ENCODE measurements at regions not wholly inside any gene's neighbourhood (a gene's known extent, or its start where the extent isn't known, plus 50 kb on each side); places are given as distances from the start of the nearest gene placed in this dataset.

DNA sequence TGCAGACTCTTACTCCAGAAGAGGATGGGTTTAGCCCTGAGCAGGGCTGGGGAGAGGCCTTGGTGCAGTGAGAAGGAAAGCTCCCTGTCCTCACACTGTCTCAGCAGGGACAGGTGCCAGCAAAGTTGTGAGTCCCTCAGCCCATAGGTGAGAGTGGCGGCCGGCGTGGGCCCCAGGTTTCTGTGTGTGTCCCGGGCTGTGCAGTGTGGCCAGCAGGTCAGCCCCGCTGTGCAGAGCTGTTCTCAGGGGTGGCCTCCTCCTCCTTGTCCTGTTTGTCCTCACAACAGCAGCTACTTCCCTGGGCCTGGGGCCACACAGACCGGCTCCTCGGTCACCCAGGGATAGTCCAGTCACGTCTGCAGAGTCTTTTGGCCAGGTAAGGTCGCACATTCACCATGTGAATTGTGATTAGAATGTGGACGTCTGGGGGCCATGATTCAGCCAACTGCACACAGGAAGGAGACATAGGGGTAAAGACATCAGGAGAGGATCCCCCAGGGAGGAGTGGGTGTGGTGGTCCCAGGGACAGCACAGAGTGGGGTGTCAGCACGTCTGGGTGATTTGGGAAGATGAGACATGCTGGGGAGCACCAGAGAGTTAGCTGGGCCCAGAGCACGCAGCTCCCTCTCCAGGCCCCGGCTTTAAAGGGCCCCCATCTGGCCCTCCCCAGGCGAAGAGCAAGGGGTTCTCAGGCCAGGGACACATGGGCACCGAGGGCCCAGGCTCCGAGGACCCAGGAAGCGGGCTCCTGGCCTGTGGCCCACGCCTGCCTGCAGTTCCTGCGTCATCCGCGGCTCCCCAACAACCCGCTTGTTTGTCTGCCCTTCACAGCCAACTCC, 81.6 kb downstream of the MYEOV start (continued):
- no peak for TF ChIP-seq RNF2 (IDR thresholded peaks at IDR 0.05; ENCODE audit: borderline replicate concordance, low read depth, low read length, missing control alignments, poor library complexity, severe bottlenecking)

All from H1 (cell line).